ENCODE measurements at regions not wholly inside any gene's neighbourhood (a gene's known extent, or its start where the extent isn't known, plus 50 kb on each side); places are given as distances from the start of the nearest gene placed in this dataset. TPM values are rescaled to one million over a fixed set of nuclear protein-coding genes. Genes with fewer than 3 reads are reported as not detected.

DNA sequence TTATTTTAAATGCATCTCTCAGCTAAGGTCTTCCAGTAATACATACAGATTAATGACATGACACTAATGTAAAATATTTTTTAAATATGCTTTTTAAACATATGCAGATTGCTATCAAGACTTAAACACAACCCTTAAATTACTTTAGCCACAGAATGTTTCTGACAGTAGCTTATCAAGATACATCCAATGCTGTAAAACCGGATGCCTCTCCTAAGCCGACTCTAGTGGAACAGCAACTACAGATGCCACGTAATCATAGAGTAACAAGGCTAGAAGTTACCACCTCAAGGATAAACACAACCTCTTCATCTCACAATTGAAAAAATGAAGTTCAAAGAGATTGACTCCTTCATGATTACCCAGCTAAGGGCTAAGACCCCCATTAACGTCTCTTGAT lies 68.4 kb downstream of the ZZZ3 start:
- Histone ChIP-seq H2AFZ (ENCODE audit: insufficient read depth, low read depth, low read length, poor library complexity, severe bottlenecking) (no peak overlapping the region), H3K27me3 (replicated peaks in 1 of 4; ENCODE audit: control extremely low read depth in 1 of 4, control insufficient read depth in 3 of 4, insufficient read depth in 4 of 4, low read length in 3 of 4) (no peaks in the 10 kb centered on the region), H3K27ac (ENCODE audit: low read length in 2 of 2) (no peak overlapping the region), H4K20me1 (ENCODE audit: control insufficient read depth, insufficient read depth, low read length, poor library complexity, severe bottlenecking) (no peaks in the 10 kb centered on the region), H3K4me1 (ENCODE audit: control insufficient read depth in 2 of 2, insufficient read depth in 2 of 2, low read length in 2 of 2) (no peaks in the 10 kb centered on the region), H3K9ac (ENCODE audit: low read length) (no peak overlapping the region), H3K4me3 (ENCODE audit: control extremely low read depth in 1 of 5, extremely low read depth in 1 of 5, insufficient read depth in 1 of 5, low read depth in 2 of 5, low read length in 4 of 5) (no peak overlapping the region), H3K4me2 (replicated peaks; ENCODE audit: low read depth, low read length, poor library complexity, severe bottlenecking) (no peak overlapping the region), H3K36me3 (replicated peaks in 1 of 2; ENCODE audit: control extremely low read depth in 1 of 2, control insufficient read depth in 1 of 2, extremely low read depth in 1 of 2, insufficient read depth in 2 of 2, low read length in 1 of 2) (no peaks in the 10 kb centered on the region), H3K9me3 (ENCODE audit: control extremely low read depth in 1 of 3, control insufficient read depth in 2 of 3, insufficient read depth in 1 of 3, low read length in 2 of 3) (peaks cover 0 to 8% (median 0%) of the 10 kb centered on the region in 3 donors), H3K79me2 (ENCODE audit: control insufficient read depth, insufficient read depth, low read length) (peaks cover 3% of the 10 kb centered on the region)
- Mint-ChIP-seq H3K27ac (no peak overlapping the region), H3K27me3 (no peaks in the 10 kb centered on the region), H3K9me3 (ENCODE audit: insufficient read depth) (peaks cover 18% of the 10 kb centered on the region), H3K4me1 (no peaks in the 10 kb centered on the region), H3K4me3 (no peak overlapping the region)
- DNase-seq, result no peak
- TF ChIP-seq EZH2 (IDR thresholded peaks at IDR 0.05; ENCODE audit: borderline replicate concordance, insufficient read depth, low read depth, low read length, poor library complexity, severe bottlenecking), result no peak
- TF ChIP-seq, protein P1, sequence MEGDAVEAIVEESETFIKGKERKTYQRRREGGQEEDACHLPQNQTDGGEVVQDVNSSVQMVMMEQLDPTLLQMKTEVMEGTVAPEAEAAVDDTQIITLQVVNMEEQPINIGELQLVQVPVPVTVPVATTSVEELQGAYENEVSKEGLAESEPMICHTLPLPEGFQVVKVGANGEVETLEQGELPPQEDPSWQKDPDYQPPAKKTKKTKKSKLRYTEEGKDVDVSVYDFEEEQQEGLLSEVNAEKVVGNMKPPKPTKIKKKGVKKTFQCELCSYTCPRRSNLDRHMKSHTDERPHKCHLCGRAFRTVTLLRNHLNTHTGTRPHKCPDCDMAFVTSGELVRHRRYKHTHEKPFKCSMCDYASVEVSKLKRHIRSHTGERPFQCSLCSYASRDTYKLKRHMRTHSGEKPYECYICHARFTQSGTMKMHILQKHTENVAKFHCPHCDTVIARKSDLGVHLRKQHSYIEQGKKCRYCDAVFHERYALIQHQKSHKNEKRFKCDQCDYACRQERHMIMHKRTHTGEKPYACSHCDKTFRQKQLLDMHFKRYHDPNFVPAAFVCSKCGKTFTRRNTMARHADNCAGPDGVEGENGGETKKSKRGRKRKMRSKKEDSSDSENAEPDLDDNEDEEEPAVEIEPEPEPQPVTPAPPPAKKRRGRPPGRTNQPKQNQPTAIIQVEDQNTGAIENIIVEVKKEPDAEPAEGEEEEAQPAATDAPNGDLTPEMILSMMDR (IDR thresholded peaks at IDR 0.05), result no peak
- no peak for ATAC-seq (ENCODE audit: low read depth)
- CTCF ChIA-PET, result no interaction called here
- 93% methylated on average over 3 of the region's 4 CpGs for WGBS (ENCODE audit: insufficient coverage)
- POLR2A ChIA-PET, result no interaction called here
- intact Hi-C loops (cut with micrococcal nuclease), result no loop called here

Small RNA genes in the stretch of these regions (small RNA-seq; reads per million reads assigned to genes)
- gene RNA5SP20 (ENCODE audit: insufficient read length, low read depth, low replicate concordance), result not detected

Measured in B cell (primary cell).